Esophagus muscularis mucosa (tissue), 3 donors: ENCODE measurements at regions not wholly inside any gene's neighbourhood (a gene's known extent, or its start where the extent isn't known, plus 50 kb on each side); places are given as distances from the start of the nearest gene placed in this dataset.

Experiments
- POLR2A ChIP-seq: fragments of 450-650 bp; IDR thresholded peaks from one replicate; pipeline ENCODE4 v1.6.1; 2017; ENCODE audit warnings: antibody characterized with exemption, moderate library complexity, mild to moderate bottlenecking, low read depth
- TF ChIP-seq, protein P1 (sequence below), 3 experiments: fragments of 200-600 bp in 2 of 3; fragments of 450-650 bp in 1 of 3; sonication (generic) in 2 of 3; IDR thresholded peaks; one replicate each; pipeline ENCODE4 v1.5.1; 2017 to 2019; ENCODE audit warnings: antibody characterized with exemption in 3 of 3, mild to moderate bottlenecking in 2 of 3, moderate library complexity in 1 of 3

DNA sequence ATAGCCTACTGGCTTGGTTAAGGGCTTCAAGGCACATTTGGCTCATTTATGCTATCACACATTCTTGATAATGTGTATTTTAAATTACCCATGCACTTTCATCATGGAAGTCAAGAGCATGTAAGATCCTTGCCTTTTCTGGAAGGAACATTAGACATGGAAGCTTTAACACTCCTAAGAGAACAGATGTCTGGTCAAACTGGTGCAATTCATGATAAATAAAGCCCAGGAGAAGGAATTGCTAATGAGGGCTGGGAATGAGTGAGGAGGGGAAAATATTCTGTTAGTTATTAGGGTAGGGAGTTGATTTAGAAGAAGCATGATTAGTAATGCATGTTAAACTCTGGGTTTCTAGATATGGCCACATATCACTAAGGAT, 688.6 kb upstream of the CITED2 start:
- TF ChIP-seq, protein P1, sequence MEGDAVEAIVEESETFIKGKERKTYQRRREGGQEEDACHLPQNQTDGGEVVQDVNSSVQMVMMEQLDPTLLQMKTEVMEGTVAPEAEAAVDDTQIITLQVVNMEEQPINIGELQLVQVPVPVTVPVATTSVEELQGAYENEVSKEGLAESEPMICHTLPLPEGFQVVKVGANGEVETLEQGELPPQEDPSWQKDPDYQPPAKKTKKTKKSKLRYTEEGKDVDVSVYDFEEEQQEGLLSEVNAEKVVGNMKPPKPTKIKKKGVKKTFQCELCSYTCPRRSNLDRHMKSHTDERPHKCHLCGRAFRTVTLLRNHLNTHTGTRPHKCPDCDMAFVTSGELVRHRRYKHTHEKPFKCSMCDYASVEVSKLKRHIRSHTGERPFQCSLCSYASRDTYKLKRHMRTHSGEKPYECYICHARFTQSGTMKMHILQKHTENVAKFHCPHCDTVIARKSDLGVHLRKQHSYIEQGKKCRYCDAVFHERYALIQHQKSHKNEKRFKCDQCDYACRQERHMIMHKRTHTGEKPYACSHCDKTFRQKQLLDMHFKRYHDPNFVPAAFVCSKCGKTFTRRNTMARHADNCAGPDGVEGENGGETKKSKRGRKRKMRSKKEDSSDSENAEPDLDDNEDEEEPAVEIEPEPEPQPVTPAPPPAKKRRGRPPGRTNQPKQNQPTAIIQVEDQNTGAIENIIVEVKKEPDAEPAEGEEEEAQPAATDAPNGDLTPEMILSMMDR (IDR thresholded peaks at IDR 0.05), result no peak
- no peak for TF ChIP-seq POLR2A
